ENCODE measurements at regions not wholly inside any gene's neighbourhood (a gene's known extent, or its start where the extent isn't known, plus 50 kb on each side); places are given as distances from the start of the nearest gene placed in this dataset.

DNA sequence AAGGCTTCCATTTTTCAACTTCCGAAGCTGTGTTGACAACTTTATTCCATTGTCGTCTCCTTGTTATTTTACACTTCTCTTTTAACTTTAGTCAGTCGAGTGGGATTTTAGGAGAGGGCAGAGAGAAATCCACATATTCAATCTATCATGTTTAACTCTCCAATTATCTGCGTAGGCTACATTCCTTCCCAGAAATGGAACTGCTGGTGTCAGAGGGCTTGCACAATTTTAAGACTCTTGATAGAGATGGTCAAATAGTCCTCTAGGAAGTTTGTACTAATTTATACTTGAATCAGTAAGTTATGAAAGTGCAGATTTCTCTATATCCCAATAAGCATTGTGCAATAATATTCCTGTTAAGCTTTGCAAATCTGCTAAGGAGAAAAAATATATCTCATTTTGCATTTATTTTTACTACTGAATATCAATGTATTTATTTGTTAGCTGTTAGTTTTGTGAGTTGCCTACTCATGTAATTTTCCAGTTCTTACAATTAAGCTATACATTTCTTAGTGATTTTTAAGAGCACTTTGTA, 95.6 kb downstream of the CYP26B1 start:
- no peak overlapping the region for H3K4me3 ChIP-seq
- no peaks in the 10 kb centered on the region for H3K4me1 ChIP-seq (ENCODE audit: control insufficient read depth in 1 of 2, low read depth in 2 of 2)
- TF ChIP-seq, protein P1, sequence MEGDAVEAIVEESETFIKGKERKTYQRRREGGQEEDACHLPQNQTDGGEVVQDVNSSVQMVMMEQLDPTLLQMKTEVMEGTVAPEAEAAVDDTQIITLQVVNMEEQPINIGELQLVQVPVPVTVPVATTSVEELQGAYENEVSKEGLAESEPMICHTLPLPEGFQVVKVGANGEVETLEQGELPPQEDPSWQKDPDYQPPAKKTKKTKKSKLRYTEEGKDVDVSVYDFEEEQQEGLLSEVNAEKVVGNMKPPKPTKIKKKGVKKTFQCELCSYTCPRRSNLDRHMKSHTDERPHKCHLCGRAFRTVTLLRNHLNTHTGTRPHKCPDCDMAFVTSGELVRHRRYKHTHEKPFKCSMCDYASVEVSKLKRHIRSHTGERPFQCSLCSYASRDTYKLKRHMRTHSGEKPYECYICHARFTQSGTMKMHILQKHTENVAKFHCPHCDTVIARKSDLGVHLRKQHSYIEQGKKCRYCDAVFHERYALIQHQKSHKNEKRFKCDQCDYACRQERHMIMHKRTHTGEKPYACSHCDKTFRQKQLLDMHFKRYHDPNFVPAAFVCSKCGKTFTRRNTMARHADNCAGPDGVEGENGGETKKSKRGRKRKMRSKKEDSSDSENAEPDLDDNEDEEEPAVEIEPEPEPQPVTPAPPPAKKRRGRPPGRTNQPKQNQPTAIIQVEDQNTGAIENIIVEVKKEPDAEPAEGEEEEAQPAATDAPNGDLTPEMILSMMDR (IDR thresholded peaks at IDR 0.05) = no peak
- no peak for DNase-seq (ENCODE audit: low spot score)
- ATAC-seq (ENCODE audit: insufficient number of reproducible peaks, low FRiP score, low read depth) = no peak
- H3K36me3 ChIP-seq = no peaks in the 10 kb centered on the region
- H3K27me3 ChIP-seq (replicated peaks; ENCODE audit: insufficient read depth) = no peaks in the 10 kb centered on the region
- no peak overlapping the region for H3K27ac ChIP-seq
- H3K9me3 ChIP-seq = peaks cover 9% of the 10 kb centered on the region

DNA sequence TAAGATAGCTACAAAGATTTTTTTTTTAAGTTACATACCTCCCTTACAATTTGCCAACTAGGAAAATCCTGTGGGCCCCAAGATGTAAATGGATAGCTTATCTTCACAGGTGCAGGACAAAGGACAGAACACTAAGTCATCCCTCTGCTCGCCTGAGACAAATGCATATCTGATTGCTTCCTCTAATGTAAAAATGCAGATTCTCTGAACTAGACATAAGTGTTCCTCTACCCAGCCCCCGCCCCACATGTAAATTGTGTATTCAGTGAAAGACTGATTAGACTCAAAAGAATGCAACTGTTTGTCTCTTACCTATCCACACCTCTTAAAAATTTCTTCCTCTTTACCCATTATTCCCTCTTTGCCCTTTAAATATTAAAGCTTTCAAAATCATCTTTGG, 96.5 kb downstream of the CYP26B1 start:
- ATAC-seq (ENCODE audit: insufficient number of reproducible peaks, low FRiP score, low read depth) (no peak), DNase-seq (ENCODE audit: low spot score) (no peak)
- Histone ChIP-seq H3K27me3 (replicated peaks; ENCODE audit: insufficient read depth) (no peaks in the 10 kb centered on the region), H3K9me3 (peaks cover 9% of the 10 kb centered on the region), H3K4me1 (ENCODE audit: control insufficient read depth in 1 of 2, low read depth in 2 of 2) (no peaks in the 10 kb centered on the region), H3K4me3 (no peak overlapping the region), H3K27ac (no peak overlapping the region), H3K36me3 (no peaks in the 10 kb centered on the region)
- TF ChIP-seq, protein P1 (IDR thresholded peaks at IDR 0.05) = no peak

DNA sequence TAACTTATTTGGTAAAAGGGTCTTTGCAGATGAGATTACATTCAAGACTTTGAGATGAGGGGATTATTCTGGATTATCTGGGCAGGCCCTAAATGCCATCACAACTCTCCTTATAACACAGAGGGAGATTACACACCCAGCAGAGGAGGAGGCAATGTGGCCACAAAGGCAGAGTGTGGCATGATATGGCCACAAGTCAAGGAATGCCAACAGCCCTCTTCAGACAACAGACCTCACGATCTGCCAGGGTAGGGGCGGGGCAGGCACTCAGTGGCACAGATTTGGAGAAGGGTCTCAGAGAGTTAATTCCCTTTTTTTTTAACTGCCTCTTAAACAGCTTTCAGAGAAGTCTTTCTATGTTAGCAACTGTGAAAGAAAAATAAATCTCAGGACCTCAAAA, 96.9 kb downstream of the CYP26B1 start:
- TF ChIP-seq, protein P1 (IDR thresholded peaks at IDR 0.05) = no peak
- no peak overlapping the region for H3K4me3 ChIP-seq
- no peaks in the 10 kb centered on the region for H3K27me3 ChIP-seq (replicated peaks; ENCODE audit: insufficient read depth)
- DNase-seq (ENCODE audit: low spot score) (no peak), ATAC-seq (ENCODE audit: insufficient number of reproducible peaks, low FRiP score, low read depth) (no peak)
- no peak overlapping the region for H3K27ac ChIP-seq
- H3K9me3 ChIP-seq = peaks cover 9% of the 10 kb centered on the region
- H3K4me1 ChIP-seq (ENCODE audit: control insufficient read depth in 1 of 2, low read depth in 2 of 2) = no peaks in the 10 kb centered on the region
- no peaks in the 10 kb centered on the region for H3K36me3 ChIP-seq

DNA sequence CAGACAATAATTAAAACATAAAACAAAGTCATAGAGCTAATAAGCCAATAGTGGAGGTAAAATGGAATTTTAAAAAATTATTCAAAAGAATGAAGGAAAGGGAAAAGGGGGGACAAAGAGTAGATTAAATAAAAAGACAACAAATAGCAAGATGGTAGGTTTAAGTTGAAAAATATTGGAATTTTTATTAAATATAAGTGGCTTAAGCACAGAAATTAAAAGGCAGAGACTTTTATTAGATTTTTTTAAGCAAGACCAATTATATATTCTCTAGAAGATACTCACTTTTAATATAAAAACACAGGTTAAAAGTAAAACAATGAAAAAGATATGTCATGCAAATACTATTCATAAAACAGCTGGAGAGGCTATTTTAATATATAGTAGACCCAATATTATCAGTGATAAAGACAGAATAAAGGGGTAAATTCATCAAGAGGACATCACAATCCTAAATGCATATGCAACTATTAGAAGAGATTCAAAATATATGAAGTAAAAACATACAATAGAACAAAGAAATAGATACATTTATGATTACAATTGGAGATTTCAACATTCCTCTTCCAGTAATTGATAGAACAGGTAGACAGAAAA, 98.7 kb downstream of the CYP26B1 start:
- Histone ChIP-seq H3K36me3 (no peaks in the 10 kb centered on the region), H3K4me1 (ENCODE audit: control insufficient read depth in 1 of 2, low read depth in 2 of 2) (no peaks in the 10 kb centered on the region), H3K4me3 (no peak overlapping the region), H3K9me3 (peaks cover 11% of the 10 kb centered on the region), H3K27ac (no peak overlapping the region), H3K27me3 (replicated peaks; ENCODE audit: insufficient read depth) (no peaks in the 10 kb centered on the region)
- DNase-seq (ENCODE audit: low spot score) = no peak
- TF ChIP-seq, protein P1 (IDR thresholded peaks at IDR 0.05) = no peak
- no peak for ATAC-seq (ENCODE audit: insufficient number of reproducible peaks, low FRiP score, low read depth)

DNA sequence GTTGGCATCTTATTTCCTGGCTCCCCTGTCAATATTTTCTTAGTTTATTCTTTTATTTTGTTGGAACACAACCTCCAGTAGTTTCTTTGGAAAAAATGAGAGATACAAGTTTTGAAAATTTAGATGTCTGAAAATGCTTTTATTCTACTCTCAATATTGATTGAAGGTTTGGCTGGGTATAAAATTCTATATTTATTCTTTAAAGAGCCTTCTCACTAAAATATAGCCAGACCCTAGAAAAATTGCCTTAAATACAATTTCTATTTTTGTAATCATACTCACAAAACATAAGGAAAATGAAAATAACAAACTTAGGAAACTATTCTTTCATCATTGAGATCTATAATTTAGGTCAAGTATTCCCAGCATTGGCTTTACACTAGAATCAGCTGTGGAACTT, 103.7 kb downstream of the CYP26B1 start:
- no peaks in the 10 kb centered on the region for H3K4me1 ChIP-seq (ENCODE audit: control insufficient read depth in 1 of 2, low read depth in 2 of 2)
- ATAC-seq (ENCODE audit: insufficient number of reproducible peaks, low FRiP score, low read depth) (no peak), DNase-seq (ENCODE audit: low spot score) (no peak)
- TF ChIP-seq, protein P1 (IDR thresholded peaks at IDR 0.05) = no peak
- H3K36me3 ChIP-seq = no peaks in the 10 kb centered on the region
- H3K27me3 ChIP-seq (replicated peaks; ENCODE audit: insufficient read depth) = no peaks in the 10 kb centered on the region
- H3K9me3 ChIP-seq = peaks cover 11% of the 10 kb centered on the region
- no peak overlapping the region for H3K27ac ChIP-seq
- no peak overlapping the region for H3K4me3 ChIP-seq

Measured in thoracic aorta (tissue), 2 donors.